Activated CD8-positive, alpha-beta memory T cell treated with anti-CD3 and anti-CD28 coated beads for 36 hours (primary cell): ENCODE measurements at regions not wholly inside any gene's neighbourhood (a gene's known extent, or its start where the extent isn't known, plus 50 kb on each side); places are given as distances from the start of the nearest gene placed in this dataset.

ENCODE experiments used
- CTCF ChIA-PET: fragments of 350-600 bp; sonication (Branson Sonifier 250); formaldehyde crosslinking; loops from one replicate; lab custom pipeline; 2021; ENCODE audit warnings: antibody characterized with exemption; lab: Charles Lee
- POLR2A ChIA-PET: fragments of 350-600 bp; sonication (Branson Sonifier 250); formaldehyde crosslinking; loops from one replicate; lab custom pipeline; 2021; ENCODE audit warnings: antibody characterized with exemption; lab: Charles Lee

GRCh38 chr5:60173667-60174066 lies 280.1 kb upstream of the PDE4D start:
- CTCF ChIA-PET: no interaction called here
- POLR2A ChIA-PET: no interaction called here

DNA sequence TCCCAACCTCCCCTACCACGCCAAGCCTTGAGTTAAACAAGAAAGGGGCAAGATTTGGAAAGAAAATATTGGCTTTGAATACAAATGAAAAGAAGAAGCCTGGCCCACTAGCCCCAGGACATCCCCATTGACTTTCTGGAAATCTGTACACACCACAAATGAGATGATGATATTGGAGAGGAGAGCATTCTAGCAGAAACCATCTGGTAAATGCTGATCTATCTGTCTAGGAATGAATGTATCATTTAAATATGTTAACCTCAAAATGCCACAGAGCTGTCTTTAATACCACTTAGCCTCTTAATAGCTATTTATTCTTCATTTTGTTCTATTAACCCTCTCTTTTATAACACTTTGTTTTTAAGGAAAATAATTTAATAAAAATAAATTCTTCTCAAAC lies 270.2 kb upstream of the PDE4D start:
- ChIA-PET POLR2A (no interaction called here), CTCF (no interaction called here)

DNA sequence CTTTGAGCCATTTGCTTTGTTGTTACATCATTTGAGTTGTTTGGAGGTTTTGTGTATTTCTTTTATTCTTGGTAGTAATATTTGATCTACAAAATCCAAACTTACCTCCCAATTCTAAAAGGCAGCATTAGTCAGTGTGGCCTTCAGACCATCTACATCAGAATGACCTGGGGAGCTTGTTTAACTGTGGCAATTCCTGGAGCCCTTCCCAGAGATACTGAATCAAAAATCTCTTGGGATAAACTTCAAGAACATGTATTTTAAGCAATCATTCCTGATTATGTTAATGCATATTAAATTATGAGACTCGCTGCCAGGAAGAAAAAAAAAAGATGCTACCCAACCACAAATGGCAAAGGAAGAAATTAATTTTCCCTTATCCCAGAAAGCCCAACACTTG lies 268.9 kb upstream of the PDE4D start:
- CTCF ChIA-PET: no interaction called here
- POLR2A ChIA-PET: no interaction called here

- POLR2A ChIA-PET: no interaction called here
- CTCF ChIA-PET: no interaction called here
These were observed 267.9 kb upstream of the PDE4D start for GRCh38 chr5:60161340-60161934.

DNA sequence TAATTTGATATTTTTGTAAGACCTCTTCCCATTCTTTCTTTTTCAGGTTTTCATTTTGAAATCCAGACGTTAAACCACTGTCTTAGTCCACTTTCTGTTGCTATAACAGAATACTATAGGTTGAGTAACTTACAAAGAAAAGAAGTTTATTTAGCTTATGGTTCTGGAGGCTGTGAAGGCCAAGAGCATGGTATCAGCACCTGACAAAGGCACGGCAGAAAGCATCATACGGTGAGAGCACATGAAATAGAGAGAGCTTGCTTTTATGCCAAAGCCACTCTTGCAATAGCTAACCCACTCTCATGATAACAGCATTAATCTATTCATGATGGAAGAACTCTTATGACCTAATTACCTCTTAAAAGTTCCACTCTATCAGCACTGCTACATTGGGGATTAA lies 255.6 kb upstream of the PDE4D start:
- POLR2A ChIA-PET: no interaction called here
- CTCF ChIA-PET: no interaction called here

- ChIA-PET POLR2A (no interaction called here), CTCF (no interaction called here)
These were observed 254.8 kb upstream of the PDE4D start for GRCh38 chr5:60148366-60148765.

- ChIA-PET CTCF (no interaction called here), POLR2A (no interaction called here)
These were observed 254.3 kb upstream of the PDE4D start for GRCh38 chr5:60147791-60148190.

DNA sequence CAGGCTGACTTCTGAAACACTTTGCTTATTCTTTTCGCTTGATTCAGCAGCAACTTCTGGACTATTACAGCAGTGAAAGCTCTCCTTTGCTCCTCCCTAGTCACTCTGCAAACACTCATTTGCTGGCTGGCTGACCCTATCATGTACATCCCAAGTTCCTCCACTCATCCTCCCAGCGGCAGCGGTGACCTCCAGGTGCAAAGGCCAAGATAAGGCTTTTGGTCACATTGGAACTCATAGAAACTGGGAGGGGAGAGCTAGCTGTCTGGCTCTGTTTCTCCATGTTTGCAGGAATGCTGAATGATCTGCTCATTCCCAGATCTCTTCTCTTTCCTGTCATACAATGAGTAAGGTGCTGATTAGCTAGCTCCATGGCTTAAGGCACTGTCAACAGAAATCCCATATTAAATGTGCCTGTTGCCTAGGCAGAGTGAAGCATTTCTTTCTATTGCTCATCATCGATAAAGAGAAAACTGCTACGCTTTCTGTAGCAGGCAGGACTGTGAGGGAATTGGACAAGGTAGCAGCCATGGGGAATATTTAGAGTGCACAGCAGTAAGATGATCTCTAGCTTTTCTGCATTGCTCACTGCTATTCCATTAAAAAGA lies 250.5 kb upstream of the PDE4D start:
- ChIA-PET POLR2A (no interaction called here), CTCF (no interaction called here)

GRCh38 chr5:60141119-60141518 lies 247.6 kb upstream of the PDE4D start:
- ChIA-PET CTCF (no interaction called here), POLR2A (no interaction called here)

- POLR2A ChIA-PET: no interaction called here
These were observed 243.3 kb upstream of the PDE4D start for GRCh38 chr5:60136841-60137240.

DNA sequence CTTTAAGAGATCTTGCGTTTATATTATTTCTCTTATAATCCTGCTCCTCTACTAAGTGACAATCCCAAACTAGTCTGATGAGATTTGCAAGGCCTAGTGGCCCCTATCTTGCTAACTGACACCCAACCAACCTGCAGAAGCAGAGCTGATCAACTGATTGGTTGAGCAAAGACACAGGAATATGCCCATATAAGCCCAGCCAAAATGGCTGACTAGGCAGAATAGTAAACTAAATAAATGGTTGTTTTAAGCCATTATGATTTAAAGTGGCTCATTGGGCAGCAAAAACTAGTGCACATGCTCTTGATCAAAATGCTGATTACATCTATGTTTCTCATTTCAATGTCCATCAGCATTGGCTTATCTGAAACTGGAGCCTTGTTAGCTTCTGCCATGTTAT lies 238.0 kb upstream of the PDE4D start:
- POLR2A ChIA-PET: no interaction called here
- CTCF ChIA-PET: no interaction called here

More at GRCh38 chr5:60136841-60137240, 243.3 kb upstream of the PDE4D start:
- CTCF ChIA-PET: no interaction called here

DNA sequence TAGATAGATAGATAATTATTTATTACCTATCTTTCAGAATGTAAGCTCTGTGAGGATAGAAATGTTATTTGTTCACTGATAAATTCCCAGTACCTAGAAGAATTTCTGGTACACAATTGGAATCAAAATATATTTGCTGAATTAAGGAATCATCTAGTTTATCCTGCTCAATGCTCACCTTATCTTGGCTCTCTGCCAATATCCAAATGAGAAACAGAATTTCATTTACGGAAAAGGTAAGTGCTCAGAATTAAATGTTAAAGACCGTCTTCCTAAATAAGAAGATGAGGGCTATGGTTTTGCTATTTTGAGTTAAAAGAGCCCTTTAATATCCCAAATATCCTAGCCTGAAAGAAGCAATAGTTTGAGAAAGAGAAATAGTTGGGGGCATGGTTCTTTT lies 232.1 kb upstream of the PDE4D start:
- ChIA-PET CTCF (no interaction called here), POLR2A (no interaction called here)

DNA sequence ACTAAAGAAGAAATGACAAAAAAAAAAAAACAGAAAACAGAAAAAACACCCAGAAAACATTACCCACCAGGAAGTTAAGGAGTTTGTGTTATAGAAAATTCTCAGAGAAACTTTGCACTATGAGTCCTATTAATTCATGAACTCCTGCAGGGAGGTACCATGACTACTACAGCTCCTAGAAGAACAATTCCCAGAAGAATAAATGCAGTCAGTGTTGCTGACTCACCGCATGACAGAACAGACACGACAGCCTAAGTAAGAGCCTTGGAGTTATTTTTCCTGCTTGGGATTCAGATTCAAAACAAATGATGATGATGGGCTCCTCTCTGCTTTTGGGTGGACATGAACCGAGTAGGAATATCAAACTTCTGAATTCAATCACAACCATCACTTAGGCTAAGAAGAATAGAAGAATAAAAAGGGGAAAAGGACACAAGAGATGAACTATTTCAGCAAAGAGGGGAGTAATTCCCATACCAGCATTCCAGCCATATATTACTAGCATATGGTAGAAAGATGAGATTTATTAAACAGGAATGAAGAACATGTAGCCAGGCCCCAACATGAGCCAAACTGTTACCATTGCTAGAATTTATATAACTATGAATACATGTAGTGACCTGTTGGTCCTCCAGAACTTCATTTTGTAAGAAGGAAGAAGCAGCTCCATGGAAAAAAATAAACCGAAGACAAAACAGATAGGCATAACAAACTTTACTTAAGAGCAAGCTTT lies 209.6 kb upstream of the PDE4D start:
- ChIA-PET POLR2A (no interaction called here), CTCF (no interaction called here)

- ChIA-PET CTCF (no interaction called here), POLR2A (no interaction called here)
These were observed 208.0 kb upstream of the PDE4D start for GRCh38 chr5:60101573-60101972.

GRCh38 chr5:60092671-60093422 lies 199.3 kb upstream of the PDE4D start:
- POLR2A ChIA-PET: no interaction called here
- CTCF ChIA-PET: no interaction called here

DNA sequence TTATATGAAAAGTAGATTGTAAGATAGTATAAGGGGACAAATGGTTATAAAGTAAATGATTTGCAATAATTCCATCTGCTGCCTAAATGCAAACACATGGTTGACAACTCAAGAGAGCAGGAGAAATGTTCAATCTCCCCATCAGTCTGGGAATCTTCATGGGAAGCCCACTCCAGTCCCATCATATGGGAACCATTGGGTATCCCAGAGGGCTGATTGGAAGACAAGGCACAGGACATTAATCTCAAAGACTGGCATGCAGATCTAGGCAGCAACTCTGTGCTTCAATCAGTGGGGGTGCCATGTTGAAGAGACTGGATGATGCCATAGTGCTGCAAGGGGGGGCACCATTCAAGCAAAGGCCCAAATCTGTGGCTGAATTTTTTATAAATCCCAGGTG lies 193.1 kb upstream of the PDE4D start:
- ChIA-PET CTCF (no interaction called here), POLR2A (no interaction called here)

DNA sequence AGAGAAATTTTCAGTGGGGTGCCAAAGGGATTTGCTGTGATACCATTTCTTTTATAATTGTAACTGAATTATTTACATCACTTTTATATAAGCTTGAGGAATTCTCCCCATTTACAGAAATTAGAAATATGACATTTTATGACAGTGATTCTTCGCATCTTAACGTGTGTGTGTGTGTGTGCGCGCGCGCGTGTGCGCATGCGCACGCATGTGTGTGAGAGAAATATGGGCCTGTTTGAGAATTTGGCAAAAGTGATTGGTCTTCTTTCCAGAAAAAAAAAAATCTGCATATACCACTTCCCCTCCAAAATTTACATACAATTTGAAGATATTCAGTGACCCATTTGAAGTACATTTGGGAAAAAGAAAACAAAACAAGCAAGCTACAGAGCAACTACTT lies 190.7 kb upstream of the PDE4D start:
- POLR2A ChIA-PET: no interaction called here
- CTCF ChIA-PET: no interaction called here

GRCh38 chr5:60077292-60077691 lies 183.8 kb upstream of the PDE4D start:
- POLR2A ChIA-PET: no interaction called here

DNA sequence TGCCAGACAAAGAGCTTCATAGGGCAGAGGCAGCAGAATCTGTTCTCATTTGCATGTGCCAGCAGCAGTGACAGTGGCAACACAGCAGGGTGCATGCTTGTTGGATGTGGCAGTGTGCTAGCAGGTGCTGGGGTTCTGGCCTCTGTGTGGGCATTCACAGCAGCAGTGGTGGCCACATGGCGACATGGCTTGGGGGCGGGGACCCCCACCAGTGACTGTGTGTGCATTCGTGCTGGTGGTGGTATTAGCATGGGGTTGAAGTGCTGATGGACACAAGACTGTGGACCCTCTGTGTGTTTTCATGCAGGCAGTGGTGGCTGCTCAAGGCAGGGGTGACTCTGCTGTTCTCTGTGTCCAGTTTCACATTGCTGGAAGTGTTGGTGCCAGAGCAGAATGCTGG lies 183.2 kb upstream of the PDE4D start:
- ChIA-PET CTCF (no interaction called here), POLR2A (no interaction called here)

More at GRCh38 chr5:60077292-60077691, 183.8 kb upstream of the PDE4D start:
- CTCF ChIA-PET: no interaction called here

DNA sequence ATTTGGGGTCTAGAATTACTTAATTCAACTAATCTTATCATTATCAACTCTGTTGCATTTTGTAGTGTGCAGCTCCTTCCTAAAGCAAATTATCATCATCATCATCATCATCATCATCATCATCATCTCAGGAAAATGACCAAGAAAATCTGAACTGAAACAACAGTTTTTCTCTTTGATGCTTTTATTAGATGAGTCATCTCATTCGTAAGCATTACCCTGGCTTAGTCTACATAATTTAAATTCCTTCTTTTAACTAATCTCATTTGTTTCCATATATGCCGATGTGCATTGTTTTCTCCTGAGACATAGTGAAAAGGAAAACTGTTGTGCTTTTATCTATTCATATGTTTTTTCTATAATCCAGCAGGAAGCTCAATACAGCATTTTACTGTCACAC lies 173.0 kb upstream of the PDE4D start:
- ChIA-PET CTCF (no interaction called here), POLR2A (no interaction called here)

- POLR2A ChIA-PET: no interaction called here
- CTCF ChIA-PET: no interaction called here
These were observed 166.9 kb upstream of the PDE4D start for GRCh38 chr5:60060389-60060788.
